Right atrium auricular region (tissue), 2 donors: ENCODE measurements at regions not wholly inside any gene's neighbourhood (a gene's known extent, or its start where the extent isn't known, plus 50 kb on each side); places are given as distances from the start of the nearest gene placed in this dataset.
A peak's percentile ranks its signal among the peaks of the same experiment; 100 is the strongest.

ENCODE experiments used
- DNase-seq: peaks from one replicate; pipeline ENCODE4 v3.0.0-alpha.2; 2019; ENCODE audit warnings: low spot score
- H3K27ac ChIP-seq, 2 donors: fragments of 200-600 bp; sonication (generic); 1 replicate in 1 of 2; 2 replicates in 1 of 2; pipeline ENCODE4 v1.5.1; 2016 to 2019
- H3K27me3 ChIP-seq, 2 donors: fragments of 200-600 bp; sonication (generic); one replicate each; pipeline versions ENCODE4 v1.5.1 to v1.6.0; 2017 to 2019
- H3K36me3 ChIP-seq: fragments of 200-600 bp; sonication (generic); one replicate; pipeline ENCODE4 v1.5.1; 2016
- H3K4me1 ChIP-seq, 2 donors: fragments of 200-600 bp; sonication (generic); one replicate each; pipeline versions ENCODE4 v1.5.1 to v1.6.0; 2017 to 2019
- H3K4me3 ChIP-seq, 2 donors: fragments of 200-600 bp; sonication (generic); 1 replicate in 1 of 2; 2 replicates in 1 of 2; pipeline ENCODE4 v1.5.1; 2017 to 2019; ENCODE audit warnings: mild to moderate bottlenecking in 1 of 2, moderate library complexity in 1 of 2
- H3K9me3 ChIP-seq, 2 donors: fragments of 200-600 bp; sonication (generic); one replicate each; pipeline ENCODE4 v1.5.1; 2019
- CTCF ChIP-seq, 2 donors: fragments of 200-600 bp; sonication (generic); IDR thresholded peaks; one replicate each; pipeline ENCODE4 v1.5.1; 2019; ENCODE audit warnings: antibody characterized with exemption in 2 of 2

- no peaks in the 10 kb centered on the region for H3K27me3 ChIP-seq
- no peak for TF ChIP-seq CTCF (IDR thresholded peaks at IDR 0.05)
- H3K36me3 ChIP-seq, result no peaks in the 10 kb centered on the region
- no peaks in the 10 kb centered on the region for H3K9me3 ChIP-seq
- H3K27ac ChIP-seq, result peak overlapping the region in 1 of 2 donors; percentile 2
- peaks cover 0 to 48% of the 10 kb centered on the region in 2 donors for H3K4me1 ChIP-seq
- no peak for DNase-seq
- H3K4me3 ChIP-seq, result no peak overlapping the region
Measured at GRCh38 chr2:62309081-62309464, 113.2 kb downstream of the B3GNT2 start.

- no peak for TF ChIP-seq CTCF (IDR thresholded peaks at IDR 0.05)
Measured at GRCh38 chr2:62307469-62308389, 111.8 kb downstream of the B3GNT2 start.

GRCh38 chr2:62306751-62307468 lies 111.0 kb downstream of the B3GNT2 start:
- peak overlapping the region in 1 of 2 donors; percentile 45 for H3K27ac ChIP-seq
- H3K9me3 ChIP-seq, result no peaks in the 10 kb centered on the region
- no peaks in the 10 kb centered on the region for H3K27me3 ChIP-seq
- no peak for TF ChIP-seq CTCF (IDR thresholded peaks at IDR 0.05)
- peaks cover 0 to 49% of the 10 kb centered on the region in 2 donors for H3K4me1 ChIP-seq
- no peak overlapping the region for H3K4me3 ChIP-seq
- DNase-seq, result no peak
- no peaks in the 10 kb centered on the region for H3K36me3 ChIP-seq

More at GRCh38 chr2:62307469-62308389, 111.8 kb downstream of the B3GNT2 start:
- Histone ChIP-seq H3K27me3 (no peaks in the 10 kb centered on the region), H3K9me3 (no peaks in the 10 kb centered on the region), H3K27ac (peak overlapping the region in 1 of 2 donors; percentile 45), H3K4me3 (no peak overlapping the region), H3K4me1 (peaks cover 0 to 49% of the 10 kb centered on the region in 2 donors), H3K36me3 (no peaks in the 10 kb centered on the region)
- DNase-seq, result no peak

GRCh38 chr2:62305421-62306176 lies 109.7 kb downstream of the B3GNT2 start:
- Histone ChIP-seq H3K36me3 (no peaks in the 10 kb centered on the region), H3K4me1 (peaks cover 0 to 49% of the 10 kb centered on the region in 2 donors), H3K4me3 (no peak overlapping the region), H3K27me3 (no peaks in the 10 kb centered on the region), H3K27ac (no peak overlapping the region), H3K9me3 (no peaks in the 10 kb centered on the region)
- no peak for DNase-seq
- no peak for TF ChIP-seq CTCF (IDR thresholded peaks at IDR 0.05)
